ENCODE measurements at regions not wholly inside any gene's neighbourhood (a gene's known extent, or its start where the extent isn't known, plus 50 kb on each side); places are given as distances from the start of the nearest gene placed in this dataset.

DNA sequence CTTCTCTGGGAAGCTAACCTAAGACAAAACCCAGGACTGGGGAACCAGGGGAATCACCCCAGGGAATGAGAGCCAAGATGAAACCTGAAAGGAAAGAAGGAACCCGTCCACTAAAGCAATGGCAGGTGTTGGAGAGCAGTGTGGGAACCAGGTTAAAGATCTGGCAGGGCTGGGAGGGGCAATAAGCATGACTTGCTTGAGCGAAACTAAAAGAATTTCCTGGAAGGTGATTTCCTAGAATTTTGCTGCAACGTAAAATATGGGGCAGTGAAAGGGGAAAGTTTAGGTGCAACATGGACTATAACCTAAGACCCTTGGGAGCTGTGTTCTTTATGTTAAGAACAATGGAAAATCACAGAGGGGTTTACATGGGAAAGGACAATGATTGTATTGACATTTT is 126.2 kb upstream of the SSTR4 start:
- intact Hi-C loops (cut with micrococcal nuclease): no loop called here
- no peak overlapping the region for H3K4me2 ChIP-seq (ENCODE audit: insufficient read depth, low read length)
- no peak overlapping the region for H2AFZ ChIP-seq (ENCODE audit: low read depth, low read length)
- H3K79me2 ChIP-seq (ENCODE audit: control insufficient read depth, insufficient read depth, low read length): no peaks in the 10 kb centered on the region
- POLR2A ChIA-PET: no interaction called here
- CTCF ChIA-PET: interaction anchor here (0.8 to 1.2 kb wide), 2 partner anchors 12 to 57 kb away, joined by 3 read pairs; no protein-coding TSS in a partner anchor
- no peaks in the 10 kb centered on the region for H3K9me1 ChIP-seq (replicated peaks; ENCODE audit: control insufficient read depth, extremely low read depth, insufficient read depth, low read length)
- TF ChIP-seq JUN (IDR thresholded peaks at IDR 0.05; ENCODE audit: borderline replicate concordance, insufficient read depth, insufficient read length, low read depth) (no peak), GATA2 (IDR thresholded peaks at IDR 0.05; ENCODE audit: insufficient read depth, insufficient read length, low read depth, low read length) (no peak), EZH2 (IDR thresholded peaks at IDR 0.05; ENCODE audit: borderline replicate concordance, low read depth, low read length, severe bottlenecking) (no peak), FOS (IDR thresholded peaks at IDR 0.05; ENCODE audit: borderline replicate concordance, insufficient read depth, low read length) (no peak), POLR2AphosphoS5 (IDR thresholded peaks at IDR 0.05; ENCODE audit: insufficient read depth, low read depth, low read length) (no peak), MYC (IDR thresholded peaks at IDR 0.05; ENCODE audit: low read depth, low read length) (no peak), POLR2A (IDR thresholded peaks at IDR 0.05; ENCODE audit: low read depth, low read length) (no peak)
- TF ChIP-seq, protein P1, sequence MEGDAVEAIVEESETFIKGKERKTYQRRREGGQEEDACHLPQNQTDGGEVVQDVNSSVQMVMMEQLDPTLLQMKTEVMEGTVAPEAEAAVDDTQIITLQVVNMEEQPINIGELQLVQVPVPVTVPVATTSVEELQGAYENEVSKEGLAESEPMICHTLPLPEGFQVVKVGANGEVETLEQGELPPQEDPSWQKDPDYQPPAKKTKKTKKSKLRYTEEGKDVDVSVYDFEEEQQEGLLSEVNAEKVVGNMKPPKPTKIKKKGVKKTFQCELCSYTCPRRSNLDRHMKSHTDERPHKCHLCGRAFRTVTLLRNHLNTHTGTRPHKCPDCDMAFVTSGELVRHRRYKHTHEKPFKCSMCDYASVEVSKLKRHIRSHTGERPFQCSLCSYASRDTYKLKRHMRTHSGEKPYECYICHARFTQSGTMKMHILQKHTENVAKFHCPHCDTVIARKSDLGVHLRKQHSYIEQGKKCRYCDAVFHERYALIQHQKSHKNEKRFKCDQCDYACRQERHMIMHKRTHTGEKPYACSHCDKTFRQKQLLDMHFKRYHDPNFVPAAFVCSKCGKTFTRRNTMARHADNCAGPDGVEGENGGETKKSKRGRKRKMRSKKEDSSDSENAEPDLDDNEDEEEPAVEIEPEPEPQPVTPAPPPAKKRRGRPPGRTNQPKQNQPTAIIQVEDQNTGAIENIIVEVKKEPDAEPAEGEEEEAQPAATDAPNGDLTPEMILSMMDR (IDR thresholded peaks at IDR 0.05; ENCODE audit: extremely low read depth in 1 of 2, insufficient read depth in 1 of 2, low read depth in 1 of 2, low read length in 2 of 2): no peak
- TF ChIP-seq, protein P2, sequence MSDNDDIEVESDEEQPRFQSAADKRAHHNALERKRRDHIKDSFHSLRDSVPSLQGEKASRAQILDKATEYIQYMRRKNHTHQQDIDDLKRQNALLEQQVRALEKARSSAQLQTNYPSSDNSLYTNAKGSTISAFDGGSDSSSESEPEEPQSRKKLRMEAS (IDR thresholded peaks at IDR 0.05; ENCODE audit: insufficient read depth, insufficient read length): no peak
- dilution Hi-C loops (cut with MboI; ENCODE audit: extremely low pct_ligation_motif_present, low sequenced_read_pairs): no loop called here
- H3K4me1 ChIP-seq (ENCODE audit: control insufficient read depth, extremely low read depth, insufficient read depth, low read length): peaks cover 2% of the 10 kb centered on the region
- no TSS peak for BruUV-seq (replicated peaks)
- H3K36me3 ChIP-seq (ENCODE audit: control insufficient read depth in 2 of 2, extremely low read depth in 1 of 2, insufficient read depth in 2 of 2, low read length in 2 of 2): no peaks in the 10 kb centered on the region
- no peak for FAIRE-seq
- no peak for DNase-seq (ENCODE audit: low read depth, low spot score)
- no peaks in the 10 kb centered on the region for H4K20me1 ChIP-seq (replicated peaks; ENCODE audit: control insufficient read depth, extremely low read depth, insufficient read depth, low read length)
- no peak overlapping the region for H3K27ac ChIP-seq (ENCODE audit: insufficient read depth, low read depth, low read length)
- no peak overlapping the region for H3K9ac ChIP-seq (replicated peaks; ENCODE audit: extremely low read depth, insufficient read depth, low read length)
- no peaks in the 10 kb centered on the region for H3K27me3 ChIP-seq (ENCODE audit: control insufficient read depth in 2 of 2, insufficient read depth in 2 of 2, low read length in 2 of 2)
- H3K4me3 ChIP-seq (replicated peaks in 1 of 3; ENCODE audit: insufficient read depth in 1 of 3, low read depth in 1 of 3, low read length in 3 of 3): no peak overlapping the region
- H3K9me3 ChIP-seq (replicated peaks; ENCODE audit: control insufficient read depth, insufficient read depth, low read length): no peaks in the 10 kb centered on the region

Measured in endothelial cell of umbilical vein (primary cell).